ENCODE measurements at regions not wholly inside any gene's neighbourhood (a gene's known extent, or its start where the extent isn't known, plus 50 kb on each side); places are given as distances from the start of the nearest gene placed in this dataset.
"Not testable (repeated sequence)": the region's sequence is repeated elsewhere in the genome, so short reads cannot be mapped to it uniquely, and the experiment has no call there.

DNA sequence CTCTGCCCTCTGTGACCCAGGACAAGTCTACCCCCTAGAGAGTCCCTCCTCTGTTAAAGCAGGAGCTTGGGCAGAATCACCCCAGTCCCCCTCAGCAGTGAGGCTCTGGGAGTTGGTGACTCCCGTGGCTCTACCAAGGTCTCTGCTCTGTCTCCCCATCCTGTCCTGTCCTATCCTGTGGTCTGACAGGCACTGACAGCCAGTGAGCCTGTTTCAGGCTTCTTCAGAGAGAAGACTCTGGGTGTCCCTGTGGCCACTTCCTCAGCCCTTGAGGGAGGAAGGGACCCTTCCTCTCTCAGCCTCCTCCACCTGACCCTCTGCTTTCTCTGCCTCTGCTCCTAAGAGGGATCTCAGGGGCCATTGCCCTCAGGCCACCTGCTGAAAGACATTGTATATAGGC, 148.7 kb downstream of the FCRL5 start:
- no peak for DNase-seq (ENCODE audit: low read depth in 1 of 2, low spot score in 2 of 2)
- Histone ChIP-seq H3K27me3 (replicated peaks) (no peaks in the 10 kb centered on the region), H3K9me3 (replicated peaks) (no peaks in the 10 kb centered on the region), H3K4me3 (no peak overlapping the region), H3K4me1 (replicated peaks) (no peaks in the 10 kb centered on the region), H3K36me3 (no peaks in the 10 kb centered on the region), H3K27ac (no peak overlapping the region)

- no peak for DNase-seq (ENCODE audit: low read depth in 1 of 2, low spot score in 2 of 2)
- Histone ChIP-seq H3K4me3 (no peak overlapping the region), H3K27ac (no peak overlapping the region), H3K9me3 (replicated peaks) (no peaks in the 10 kb centered on the region), H3K4me1 (replicated peaks) (no peaks in the 10 kb centered on the region), H3K27me3 (replicated peaks) (no peaks in the 10 kb centered on the region), H3K36me3 (no peaks in the 10 kb centered on the region)
Measured at GRCh38 chr1:157403203-157403602, 149.1 kb downstream of the FCRL5 start.

DNA sequence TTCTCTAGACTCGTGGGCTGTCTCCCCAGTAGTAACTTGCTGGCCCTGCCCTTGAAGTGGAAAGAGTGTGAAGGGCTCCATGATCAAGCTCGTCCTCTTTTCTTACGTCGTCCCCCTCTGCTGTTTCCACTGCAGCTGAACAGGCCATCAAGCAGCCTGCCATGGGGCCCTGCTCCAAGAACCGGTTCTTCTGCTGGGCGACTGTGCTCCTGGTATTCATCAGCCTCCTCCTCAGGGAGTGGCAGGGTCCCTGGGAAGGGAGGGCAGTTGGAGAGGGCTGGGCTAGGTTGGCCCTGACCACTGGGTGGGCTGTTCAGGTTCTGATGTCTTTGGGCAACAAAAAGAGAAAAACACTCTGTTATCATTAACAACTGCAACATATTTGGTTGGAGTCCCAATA, 151.5 kb downstream of the FCRL5 start:
- Histone ChIP-seq H3K27ac (no peak overlapping the region), H3K27me3 (replicated peaks) (0 out of 2 replicates have a peak, but pooled peaks cover 4% of the 10 kb centered on the region), H3K4me1 (replicated peaks) (no peaks in the 10 kb centered on the region), H3K4me3 (no peak overlapping the region), H3K36me3 (no peaks in the 10 kb centered on the region), H3K9me3 (replicated peaks) (no peaks in the 10 kb centered on the region)
- DNase-seq (ENCODE audit: low read depth in 1 of 2, low spot score in 2 of 2): no peak

GRCh38 chr1:157399984-157400382, 152.3 kb downstream of the FCRL5 start:
- DNase-seq (ENCODE audit: low read depth in 1 of 2, low spot score in 2 of 2): no peak
- Histone ChIP-seq H3K9me3 (replicated peaks) (no peaks in the 10 kb centered on the region), H3K4me3 (no peak overlapping the region), H3K27me3 (replicated peaks) (0 out of 2 replicates have a peak, but pooled peaks cover 4% of the 10 kb centered on the region), H3K27ac (no peak overlapping the region), H3K36me3 (no peaks in the 10 kb centered on the region), H3K4me1 (replicated peaks) (no peaks in the 10 kb centered on the region)

GRCh38 chr1:157399343-157399983, 152.9 kb downstream of the FCRL5 start:
- H3K4me3 ChIP-seq: no peak overlapping the region
- H3K4me1 ChIP-seq (replicated peaks): no peaks in the 10 kb centered on the region
- H3K36me3 ChIP-seq: no peaks in the 10 kb centered on the region
- H3K27me3 ChIP-seq (replicated peaks): 0 out of 2 replicates have a peak, but pooled peaks cover 4% of the 10 kb centered on the region
- no peaks in the 10 kb centered on the region for H3K9me3 ChIP-seq (replicated peaks)
- H3K27ac ChIP-seq: no peak overlapping the region
- DNase-seq (ENCODE audit: low read depth in 1 of 2, low spot score in 2 of 2): no peak

GRCh38 chr1:157390651-157391050, 161.7 kb downstream of the FCRL5 start:
- H3K27ac ChIP-seq: peak overlapping the region; percentile 46
- H3K4me3 ChIP-seq: no peak overlapping the region
- peaks cover 15% of the 10 kb centered on the region for H3K4me1 ChIP-seq (replicated peaks)
- no peaks in the 10 kb centered on the region for H3K9me3 ChIP-seq (replicated peaks)
- H3K36me3 ChIP-seq: no peaks in the 10 kb centered on the region
- H3K27me3 ChIP-seq (replicated peaks): no peaks in the 10 kb centered on the region
- DNase-seq (ENCODE audit: low read depth in 1 of 2, low spot score in 2 of 2): peak; percentile 76 to 78

DNA sequence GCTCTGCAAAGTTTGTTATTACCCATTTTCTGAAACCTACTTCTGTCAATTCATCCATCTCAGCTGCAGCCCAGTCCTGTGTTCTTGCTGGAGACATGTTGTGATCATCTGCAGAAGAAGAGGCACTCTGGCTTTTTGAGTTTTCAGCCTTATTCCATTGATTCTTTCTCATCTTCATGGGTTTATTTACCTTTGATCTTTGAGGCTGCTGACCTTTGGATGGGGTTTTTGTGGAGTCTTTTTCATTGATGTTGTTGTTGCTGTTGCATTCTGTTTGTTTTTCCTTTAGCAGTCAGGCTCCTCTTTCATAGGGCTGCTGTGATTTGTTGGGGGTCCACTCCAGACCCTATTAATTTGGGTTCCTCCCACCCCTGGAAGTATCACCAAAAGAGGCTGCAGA, 164.3 kb downstream of the FCRL5 start:
- Histone ChIP-seq H3K4me1 (replicated peaks) (peaks cover 15% of the 10 kb centered on the region), H3K27ac (no peak overlapping the region), H3K27me3 (replicated peaks) (0 out of 2 replicates have a peak, but pooled peaks cover 3% of the 10 kb centered on the region), H3K9me3 (replicated peaks) (no peaks in the 10 kb centered on the region), H3K36me3 (no peaks in the 10 kb centered on the region), H3K4me3 (no peak overlapping the region)
- no peak for DNase-seq (ENCODE audit: low read depth in 1 of 2, low spot score in 2 of 2)

DNA sequence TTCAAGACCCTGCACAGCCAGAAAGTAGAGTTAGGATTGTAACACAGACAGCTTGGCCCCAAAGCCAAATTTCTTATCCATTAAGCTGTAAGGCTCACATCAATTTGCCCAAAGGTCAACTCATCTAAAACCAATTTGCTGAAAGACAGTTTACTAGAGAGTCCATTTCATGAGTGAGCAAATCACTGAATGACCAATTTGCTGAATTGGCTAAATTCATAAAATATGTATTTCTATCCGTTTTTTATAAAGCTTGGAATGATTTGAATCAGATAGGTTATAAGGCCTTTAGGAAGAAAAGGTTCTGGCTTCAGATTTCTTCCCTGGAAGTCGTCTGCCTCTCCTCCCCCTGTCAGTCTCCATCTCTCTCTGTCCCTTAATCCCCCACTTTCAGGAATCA, 168.1 kb downstream of the FCRL5 start:
- Histone ChIP-seq H3K36me3 (no peaks in the 10 kb centered on the region), H3K4me1 (replicated peaks) (no peaks in the 10 kb centered on the region), H3K27ac (no peak overlapping the region), H3K27me3 (replicated peaks) (0 out of 2 replicates have a peak, but pooled peaks cover 3% of the 10 kb centered on the region), H3K9me3 (replicated peaks) (no peaks in the 10 kb centered on the region), H3K4me3 (no peak overlapping the region)
- DNase-seq (ENCODE audit: low read depth in 1 of 2, low spot score in 2 of 2): no peak

GRCh38 chr1:157382351-157382750, 170.0 kb downstream of the FCRL5 start:
- 0 out of 2 replicates have a peak, but pooled peaks cover 3% of the 10 kb centered on the region for H3K27me3 ChIP-seq (replicated peaks)
- no peak for DNase-seq (ENCODE audit: low read depth in 1 of 2, low spot score in 2 of 2)
- H3K36me3 ChIP-seq: no peaks in the 10 kb centered on the region
- H3K9me3 ChIP-seq (replicated peaks): no peaks in the 10 kb centered on the region
- H3K4me3 ChIP-seq: no peak overlapping the region
- H3K4me1 ChIP-seq (replicated peaks): no peaks in the 10 kb centered on the region
- H3K27ac ChIP-seq: no peak overlapping the region

- Histone ChIP-seq H3K27me3 (replicated peaks) (0 out of 2 replicates have a peak, but pooled peaks cover 3% of the 10 kb centered on the region), H3K4me3 (no peak overlapping the region), H3K4me1 (replicated peaks) (no peaks in the 10 kb centered on the region), H3K9me3 (replicated peaks) (no peaks in the 10 kb centered on the region), H3K36me3 (no peaks in the 10 kb centered on the region), H3K27ac (no peak overlapping the region)
- no peak for DNase-seq (ENCODE audit: low read depth in 1 of 2, low spot score in 2 of 2)
Measured at GRCh38 chr1:157380523-157380922, 171.8 kb downstream of the FCRL5 start.

GRCh38 chr1:157377280-157377713, 175.0 kb downstream of the FCRL5 start:
- H3K4me1 ChIP-seq (replicated peaks); H3K9me3 ChIP-seq (replicated peaks); H3K36me3 ChIP-seq; H3K27ac ChIP-seq; H3K27me3 ChIP-seq (replicated peaks); H3K4me3 ChIP-seq: not testable (repeated sequence)
- DNase-seq (ENCODE audit: low read depth in 1 of 2, low spot score in 2 of 2): peak; percentile 61 to 68

GRCh38 chr1:157376681-157377080, 175.6 kb downstream of the FCRL5 start:
- Histone ChIP-seq H3K27me3 (replicated peaks) (no peaks in the 10 kb centered on the region), H3K27ac (no peak overlapping the region), H3K9me3 (replicated peaks) (no peaks in the 10 kb centered on the region), H3K36me3 (no peaks in the 10 kb centered on the region), H3K4me1 (replicated peaks) (no peaks in the 10 kb centered on the region), H3K4me3 (no peak overlapping the region)
- no peak for DNase-seq (ENCODE audit: low read depth in 1 of 2, low spot score in 2 of 2)

- not testable (repeated sequence) for DNase-seq (ENCODE audit: low read depth in 1 of 2, low spot score in 2 of 2); H3K4me3 ChIP-seq; H3K36me3 ChIP-seq; H3K9me3 ChIP-seq (replicated peaks); H3K27me3 ChIP-seq (replicated peaks); H3K27ac ChIP-seq; H3K4me1 ChIP-seq (replicated peaks)
Measured at GRCh38 chr1:157372311-157372710, 180.0 kb downstream of the FCRL5 start.

- no peak for DNase-seq (ENCODE audit: low read depth in 1 of 2, low spot score in 2 of 2)
- H3K27me3 ChIP-seq (replicated peaks): no peaks in the 10 kb centered on the region
- no peak overlapping the region for H3K27ac ChIP-seq
- no peaks in the 10 kb centered on the region for H3K36me3 ChIP-seq
- no peaks in the 10 kb centered on the region for H3K9me3 ChIP-seq (replicated peaks)
- H3K4me1 ChIP-seq (replicated peaks): no peaks in the 10 kb centered on the region
- H3K4me3 ChIP-seq: no peak overlapping the region
Measured at GRCh38 chr1:157371826-157372225, 180.5 kb downstream of the FCRL5 start.

DNA sequence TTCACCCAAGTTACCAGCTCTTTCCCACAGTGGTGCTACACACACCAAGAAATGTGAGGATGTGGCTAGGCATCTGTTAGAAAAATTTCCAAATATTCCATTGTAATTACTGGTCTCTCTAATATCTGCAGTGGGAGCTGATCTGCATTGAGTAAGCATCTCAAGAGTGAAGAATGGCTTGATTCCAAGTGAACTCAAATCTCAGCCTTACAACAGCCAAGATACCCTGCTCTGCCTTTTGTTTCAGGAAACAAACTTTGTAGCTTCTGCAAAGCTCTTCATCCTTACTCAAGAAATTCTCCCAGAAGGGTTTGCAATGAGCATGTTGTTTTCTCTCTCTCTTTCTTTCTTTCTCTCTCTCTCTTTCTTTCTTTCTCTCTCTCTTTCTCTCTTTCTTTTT, 181.1 kb downstream of the FCRL5 start:
- Histone ChIP-seq H3K36me3 (no peaks in the 10 kb centered on the region), H3K27ac (no peak overlapping the region), H3K4me1 (replicated peaks) (no peaks in the 10 kb centered on the region), H3K4me3 (no peak overlapping the region), H3K9me3 (replicated peaks) (no peaks in the 10 kb centered on the region), H3K27me3 (replicated peaks) (no peaks in the 10 kb centered on the region)
- DNase-seq (ENCODE audit: low read depth in 1 of 2, low spot score in 2 of 2): no peak
